GM13976 (cell line): ENCODE measurements at regions not wholly inside any gene's neighbourhood (a gene's known extent, or its start where the extent isn't known, plus 50 kb on each side); places are given as distances from the start of the nearest gene placed in this dataset.

Experiments
- DNase-seq: peaks from one replicate; pipeline ENCODE4 v3.0.0; 2012; ENCODE audit warnings: low spot score
- in situ Hi-C: fragments of 300-500 bp; cut with MboI; formaldehyde crosslinking; loops from one replicate; pipeline ENCODE4 v1.12.0; 2022; ENCODE audit warnings: low sequenced_read_pairs, mixed read lengths, inconsistent platforms; ENCODE audit not compliant: unreplicated experiment
- TF ChIP-seq, protein P1 (sequence below): IDR thresholded peaks from 2 replicates; pipeline ENCODE4 v1.5.1; 2012; ENCODE audit warnings: borderline replicate concordance, mild to moderate bottlenecking; ENCODE audit not compliant: insufficient read depth; ENCODE audit errors: extremely low read depth, missing control alignments, control extremely low read depth

- in situ Hi-C loops: no loop called here
- no peak for DNase-seq
- TF ChIP-seq, protein P1, sequence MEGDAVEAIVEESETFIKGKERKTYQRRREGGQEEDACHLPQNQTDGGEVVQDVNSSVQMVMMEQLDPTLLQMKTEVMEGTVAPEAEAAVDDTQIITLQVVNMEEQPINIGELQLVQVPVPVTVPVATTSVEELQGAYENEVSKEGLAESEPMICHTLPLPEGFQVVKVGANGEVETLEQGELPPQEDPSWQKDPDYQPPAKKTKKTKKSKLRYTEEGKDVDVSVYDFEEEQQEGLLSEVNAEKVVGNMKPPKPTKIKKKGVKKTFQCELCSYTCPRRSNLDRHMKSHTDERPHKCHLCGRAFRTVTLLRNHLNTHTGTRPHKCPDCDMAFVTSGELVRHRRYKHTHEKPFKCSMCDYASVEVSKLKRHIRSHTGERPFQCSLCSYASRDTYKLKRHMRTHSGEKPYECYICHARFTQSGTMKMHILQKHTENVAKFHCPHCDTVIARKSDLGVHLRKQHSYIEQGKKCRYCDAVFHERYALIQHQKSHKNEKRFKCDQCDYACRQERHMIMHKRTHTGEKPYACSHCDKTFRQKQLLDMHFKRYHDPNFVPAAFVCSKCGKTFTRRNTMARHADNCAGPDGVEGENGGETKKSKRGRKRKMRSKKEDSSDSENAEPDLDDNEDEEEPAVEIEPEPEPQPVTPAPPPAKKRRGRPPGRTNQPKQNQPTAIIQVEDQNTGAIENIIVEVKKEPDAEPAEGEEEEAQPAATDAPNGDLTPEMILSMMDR: no peak
These were observed 68.0 kb upstream of the IRX4 start for GRCh38 chr5:1950708-1951103.

- in situ Hi-C loops: no loop called here
- TF ChIP-seq, protein P1: no peak
These were observed 67.5 kb upstream of the IRX4 start for GRCh38 chr5:1950096-1950707.

DNA sequence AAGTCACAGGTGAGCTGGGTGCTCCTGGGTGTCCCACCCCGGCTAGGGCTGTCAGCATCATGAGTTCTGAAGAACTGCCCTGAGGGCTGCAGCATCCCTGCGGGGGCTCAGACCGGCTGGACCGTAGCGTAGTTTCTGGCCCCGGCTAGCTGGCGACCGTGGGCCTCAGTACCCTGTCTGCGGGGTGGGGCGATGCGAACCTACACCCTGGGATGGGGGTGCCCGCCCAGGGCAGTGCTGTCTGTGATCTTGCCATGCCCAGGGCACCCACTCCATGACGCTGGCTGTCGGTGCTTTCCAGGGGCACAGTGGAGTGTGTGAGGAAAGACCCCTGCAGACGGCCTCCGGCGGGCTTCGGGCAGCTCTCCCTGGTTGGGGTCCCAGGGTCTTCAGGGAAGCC is 66.5 kb upstream of the IRX4 start:
- DNase-seq: no peak
- TF ChIP-seq, protein P1: no peak
- in situ Hi-C loops: no loop called here

More at GRCh38 chr5:1950096-1950707, 67.5 kb upstream of the IRX4 start:
- DNase-seq: no peak

DNA sequence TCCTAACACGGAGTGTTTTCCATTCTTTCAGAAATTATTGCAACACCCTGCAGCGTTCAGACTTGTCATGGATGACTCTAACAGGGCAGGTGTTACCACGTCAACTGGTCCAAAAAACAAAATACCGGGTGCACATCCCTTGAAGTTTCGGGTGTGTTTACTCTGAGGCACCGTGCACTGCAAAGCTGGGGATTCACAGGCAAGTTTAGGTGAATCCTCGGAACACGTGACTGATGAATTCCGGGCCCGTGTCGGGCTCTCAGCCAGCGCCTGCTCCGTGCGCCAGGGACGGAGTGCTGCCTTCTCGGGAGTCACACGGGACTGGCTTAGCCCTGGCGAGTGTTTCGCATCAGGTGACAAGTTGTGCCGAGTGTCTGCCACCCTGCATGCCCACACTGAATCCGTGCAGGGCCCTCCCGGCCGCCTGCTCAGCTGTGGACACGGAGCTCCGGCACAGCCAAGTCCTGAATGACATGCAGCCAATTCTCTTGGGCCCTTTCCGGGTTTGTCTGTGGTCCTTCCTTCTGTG is 66.0 kb upstream of the IRX4 start:
- in situ Hi-C loops: no loop called here
- TF ChIP-seq, protein P1: no peak
- no peak for DNase-seq

GRCh38 chr5:1948111-1948510 is 65.4 kb upstream of the IRX4 start:
- in situ Hi-C loops: no loop called here
- no peak for DNase-seq
- TF ChIP-seq, protein P1: no peak

GRCh38 chr5:1946776-1947175 is 64.1 kb upstream of the IRX4 start:
- DNase-seq: no peak
- in situ Hi-C loops: no loop called here
- TF ChIP-seq, protein P1: no peak
